Vagina (tissue), 2 donors: ENCODE measurements at regions not wholly inside any gene's neighbourhood (a gene's known extent, or its start where the extent isn't known, plus 50 kb on each side); places are given as distances from the start of the nearest gene placed in this dataset.

Experiments
- CTCF ChIP-seq, 3 experiments: fragments of 450-650 bp in 2 of 3; fragments of 200-600 bp in 1 of 3; sonication (generic) in 1 of 3; IDR thresholded peaks; one replicate each; pipeline ENCODE4 v1.5.1; 2017 to 2019; ENCODE audit warnings: antibody characterized with exemption in 3 of 3, mild to moderate bottlenecking in 2 of 3, moderate library complexity in 2 of 3
- POLR2A ChIP-seq, 2 donors: fragments of 450-650 bp; IDR thresholded peaks; one replicate each; pipeline ENCODE4 v1.6.1; 2017; ENCODE audit warnings: antibody characterized with exemption in 2 of 2, mild to moderate bottlenecking in 2 of 2, moderate library complexity in 2 of 2
- POLR2AphosphoS5 ChIP-seq, 2 donors: sonication (generic); formaldehyde crosslinking; IDR thresholded peaks; one replicate each; pipeline ENCODE4 v1.9.0; 2017; ENCODE audit warnings: antibody characterized with exemption in 2 of 2, mild to moderate bottlenecking in 2 of 2, low read depth in 1 of 2; ENCODE audit not compliant: insufficient read depth in 1 of 2

DNA sequence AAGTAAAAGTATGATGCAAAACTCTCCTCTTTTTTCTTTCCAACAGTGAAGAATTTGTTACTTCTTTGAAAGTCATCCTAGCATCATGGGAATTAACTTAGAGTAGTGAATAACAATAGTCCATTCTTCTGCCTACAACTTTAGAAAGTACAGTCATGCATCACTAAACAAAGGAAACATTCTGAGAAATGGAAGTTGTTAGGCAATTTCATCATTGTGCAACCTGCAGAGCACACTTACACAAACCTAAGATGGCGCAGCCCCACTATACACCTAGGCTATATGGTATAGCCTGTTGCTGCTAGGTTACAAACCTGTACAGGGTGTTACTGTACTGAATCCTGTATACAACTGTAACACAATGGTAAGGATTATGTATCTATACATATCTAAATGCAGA, 1209.3 kb upstream of the C9orf72 start:
- no peak for TF ChIP-seq CTCF (IDR thresholded peaks at IDR 0.05)
- no peak for TF ChIP-seq POLR2A (IDR thresholded peaks at IDR 0.05)
- TF ChIP-seq POLR2AphosphoS5 (IDR thresholded peaks at IDR 0.05; ENCODE audit: insufficient read depth in 1 of 2, low read depth in 1 of 2): no peak
